HepG2 (cell line): ENCODE measurements at regions not wholly inside any gene's neighbourhood (a gene's known extent, or its start where the extent isn't known, plus 50 kb on each side); places are given as distances from the start of the nearest gene placed in this dataset.

Experiments
- ATAC-seq: fragments of 200-7000 bp; cut with Tn5 transposase; 3 replicates; pipeline ENCODE4 v1.9.1; 2020; ENCODE audit warnings: mild to moderate bottlenecking, moderate library complexity
- BruUV-seq: library from RNA; stranded (reverse); fragments of 400-500 nt; replicated peaks from 2 replicates; lab custom pipeline; 2021; lab: Mats Ljungman, UMichigan
- CTCF ChIA-PET: fragments of 300-600 bp; formaldehyde crosslinking; extraction: SDS; loops from one replicate; lab custom pipeline; 2021; ENCODE audit warnings: low total read pairs, inconsistent platforms, low intra/inter-chr PET ratio; lab: Yijun Ruan, JAX
- POLR2A ChIA-PET: fragments of 350-600 bp; sonication (Branson Sonifier 250); formaldehyde crosslinking; loops from one replicate; lab custom pipeline; 2020; ENCODE audit warnings: antibody characterized with exemption, inconsistent platforms; lab: Yijun Ruan, JAX
- DNase-seq: peaks from one replicate; pipeline ENCODE4 v3.0.0-alpha.2; 2015; ENCODE audit warnings: low spot score
- FAIRE-seq: peaks from 3 replicates; lab custom pipeline; 2011; peaks lifted over from hg19 to GRCh38; lab: Jason Lieb, UNC
- H2AFZ ChIP-seq: one replicate; pipeline ENCODE4 v1.6.1; 2011; ENCODE audit warnings: low read length, inconsistent platforms
- H3K27ac ChIP-seq: fragments of 300-600 bp; 3 replicates; pipeline ENCODE4 v1.8.0; 2011; ENCODE audit warnings: mixed run types, mild to moderate bottlenecking, mixed read lengths, low read length, inconsistent platforms; ENCODE audit not compliant: insufficient read depth; ENCODE audit errors: extremely low read length
- H3K27me3 ChIP-seq, 2 experiments: fragments of 200-600 bp in 1 of 2; 2 replicates in 1 of 2; 3 replicates in 1 of 2; pipeline versions ENCODE4 v1.6.0 to v1.8.0; 2011; ENCODE audit warnings: low read length in 2 of 2, mild to moderate bottlenecking in 2 of 2, moderate library complexity in 2 of 2, inconsistent platforms in 1 of 2; ENCODE audit not compliant: insufficient read depth in 2 of 2, control insufficient read depth in 1 of 2
- H3K36me3 ChIP-seq, 2 experiments: fragments of 200-600 bp in 1 of 2; replicated peaks in 1 of 2; 2 replicates in 1 of 2; 3 replicates in 1 of 2; pipeline versions ENCODE4 v1.5.1 to v1.8.0; 2011; ENCODE audit warnings: low read length in 2 of 2, inconsistent platforms in 1 of 2; ENCODE audit not compliant: insufficient read depth in 2 of 2, control insufficient read depth in 1 of 2
- H3K4me1 ChIP-seq: 2 replicates; pipeline ENCODE4 v1.5.1; 2012; ENCODE audit warnings: low read length, inconsistent platforms; ENCODE audit not compliant: insufficient read depth
- H3K4me2 ChIP-seq: 2 replicates; pipeline ENCODE4 v1.6.0; 2011; ENCODE audit warnings: low read depth, low read length, inconsistent platforms
- H3K4me3 ChIP-seq, 3 experiments: fragments of 200-600 bp in 1 of 3; sonication (generic), shearing (Covaris generic) in 1 of 3; replicated peaks in 1 of 3; 2 replicates each; pipeline ENCODE4 v1.5.1; 2011 to 2016; ENCODE audit warnings: low read length in 3 of 3, inconsistent platforms in 2 of 3, low read depth in 2 of 3, mild to moderate bottlenecking in 2 of 3, control low read depth in 1 of 3, mixed read lengths in 1 of 3; ENCODE audit not compliant: insufficient read depth in 1 of 3
- H3K79me2 ChIP-seq: one replicate; pipeline ENCODE4 v1.6.1; 2011; ENCODE audit warnings: low read length, inconsistent platforms; ENCODE audit not compliant: insufficient read depth
- H3K9ac ChIP-seq: 2 replicates; pipeline ENCODE4 v1.6.0; 2011; ENCODE audit warnings: mild to moderate bottlenecking, low read depth, low read length, inconsistent platforms; ENCODE audit not compliant: insufficient read depth
- H3K9me3 ChIP-seq: 2 replicates; pipeline ENCODE4 v1.5.1; 2012; ENCODE audit warnings: mild to moderate bottlenecking, low read length
- H4K20me1 ChIP-seq: 2 replicates; pipeline ENCODE4 v1.6.0; 2011; ENCODE audit warnings: inconsistent platforms, mild to moderate bottlenecking, low read length, moderate library complexity; ENCODE audit not compliant: insufficient read depth
- CCDC6 ChIP-seq: sonication (generic); formaldehyde crosslinking; IDR thresholded peaks from 2 replicates; pipeline ENCODE4 v1.8.1; 2022; ENCODE audit warnings: mild to moderate bottlenecking, missing genetic modification reagents, moderate library complexity
- FOXA3 ChIP-seq: IDR thresholded peaks from 2 replicates; pipeline ENCODE4 v1.6.1; 2016; ENCODE audit warnings: missing genetic modification reagents, missing compliant biosample characterization
- FOXP1 ChIP-seq, 2 experiments: fragments of 450-650 bp in 1 of 2; IDR thresholded peaks; 2 replicates each; pipeline ENCODE4 v1.6.1; 2017 to 2018; ENCODE audit warnings: antibody characterized with exemption in 1 of 2
- HDAC1 ChIP-seq: sonication (generic); formaldehyde crosslinking; IDR thresholded peaks from 2 replicates; pipeline ENCODE4 v1.5.1; 2020; ENCODE audit warnings: mild to moderate bottlenecking, missing genetic modification reagents
- HMG20A ChIP-seq: IDR thresholded peaks from 2 replicates; pipeline ENCODE4 v1.6.1; 2016; ENCODE audit warnings: borderline replicate concordance
- MNT ChIP-seq: fragments of 450-650 bp; IDR thresholded peaks from 2 replicates; pipeline ENCODE4 v1.6.1; 2016
- MYNN ChIP-seq: sonication (generic); formaldehyde crosslinking; IDR thresholded peaks from 2 replicates; pipeline ENCODE4 v1.4.0; 2020; ENCODE audit warnings: mild to moderate bottlenecking, low read depth, missing genetic modification reagents
- NFIB ChIP-seq: sonication (generic); formaldehyde crosslinking; IDR thresholded peaks from 2 replicates; pipeline ENCODE4 v1.9.0; 2021; ENCODE audit warnings: missing genetic modification reagents, mild to moderate bottlenecking, borderline replicate concordance
- SRSF1 ChIP-seq: fragments of 200-400 bp; formaldehyde crosslinking; optimal IDR thresholded peaks from 2 replicates; pipeline ENCODE3; 2017; ENCODE audit warnings: mild to moderate bottlenecking, low read depth, low read length, moderate library complexity
- THYN1 ChIP-seq: sonication (generic); formaldehyde crosslinking; IDR thresholded peaks from 2 replicates; pipeline ENCODE4 v1.8.1; 2023; ENCODE audit warnings: low read depth, mild to moderate bottlenecking, moderate library complexity, missing genetic modification reagents, borderline replicate concordance
- XRCC5 ChIP-seq: fragments of 200-400 bp; formaldehyde crosslinking; optimal IDR thresholded peaks from 2 replicates; pipeline ENCODE3; 2017; ENCODE audit warnings: mild to moderate bottlenecking, low read length
- YY1 ChIP-seq: IDR thresholded peaks from 2 replicates; pipeline ENCODE4 v1.6.1; 2011; ENCODE audit warnings: low read length, low read depth, moderate library complexity, mild to moderate bottlenecking; ENCODE audit not compliant: insufficient read depth, insufficient replicate concordance
- ZNF572 ChIP-seq: sonication (generic); formaldehyde crosslinking; IDR thresholded peaks from 2 replicates; pipeline ENCODE4 v1.5.1; 2020; ENCODE audit warnings: mild to moderate bottlenecking, missing genetic modification reagents
- WGBS: methylation state at CpG from one replicate; pipeline ENCODE4 v1.1.6; 2017; ENCODE audit warnings: low lambda C conversion rate; 5-methylcytosine and 5-hydroxymethylcytosine counted together
- in situ Hi-C: cut with HindIII; loops from 2 replicates; pipeline ENCODE4 v1.10.0; 2017; ENCODE audit warnings: low pct_unique_long_range_greater_than_20kb; ENCODE audit not compliant: extremely low pct_ligation_motif_present
- intact Hi-C: fragments of 100-400 bp; cut with micrococcal nuclease; formaldehyde crosslinking; loops from one replicate; pipeline ENCODE4 v1.10.0; 2022; ENCODE audit not compliant: unreplicated experiment

- TF ChIP-seq MYNN (no peak), FOXA3 (CRISPR knock-in tag) (peak; percentile 68), FOXP1 (IDR thresholded peaks at IDR 0.05) (no peak), FOXP1 (CRISPR knock-in tag; IDR thresholded peaks at IDR 0.05) (no peak), NFIB (CRISPR knock-in tag) (no peak), YY1 (no peak), HMG20A (CRISPR knock-in tag) (no peak), SRSF1 (no peak), MNT (no peak), THYN1 (CRISPR knock-in tag) (no peak), CCDC6 (CRISPR knock-in tag) (no peak)
Measured at GRCh38 chr7:22559829-22560489, 60.0 kb upstream of the STEAP1B start (continued).

- DNase-seq, result no peak
- CTCF ChIA-PET, result no interaction called here
- H3K79me2 ChIP-seq, result no peaks in the 10 kb centered on the region
- no peak for ATAC-seq
- no peaks in the 10 kb centered on the region for H4K20me1 ChIP-seq
- no peaks in the 10 kb centered on the region for H3K9me3 ChIP-seq
- in situ Hi-C loops, result loop anchor here (5.0 kb wide), 1 partner anchor 500 kb away; no protein-coding TSS in a partner anchor
- intact Hi-C loops, result no loop called here
- FAIRE-seq, result no peak
- POLR2A ChIA-PET, result no interaction called here
- H3K4me3 ChIP-seq, result no peak overlapping the region
- H3K9ac ChIP-seq, result no peak overlapping the region
- no peak overlapping the region for H3K4me2 ChIP-seq
- H3K4me1 ChIP-seq, result peaks cover 8% of the 10 kb centered on the region; the same call in 1 of the 2 replicates
- H3K36me3 ChIP-seq, result no peaks in the 10 kb centered on the region
- 0% methylated on average over 3 of the region's 4 CpGs for WGBS
- H2AFZ ChIP-seq, result no peak overlapping the region
- H3K27me3 ChIP-seq, result peaks cover 3 to 24% of the 10 kb centered on the region in 2 experiments; a peak in 3 of 5 replicates
- TF ChIP-seq ZNF572 (CRISPR knock-in tag), result no peak
- TF ChIP-seq XRCC5, result no peak
- no peak for TF ChIP-seq HDAC1
- BruUV-seq, result no TSS peak
- no peak overlapping the region for H3K27ac ChIP-seq
Measured at GRCh38 chr7:22557167-22557566, 57.2 kb upstream of the STEAP1B start.
